K562 (cell line): ENCODE measurements at regions not wholly inside any gene's neighbourhood (a gene's known extent, or its start where the extent isn't known, plus 50 kb on each side); places are given as distances from the start of the nearest gene placed in this dataset.

Experiments
- ATAC-seq: fragments of 200-7000 bp; cut with Tn5 transposase; 3 replicates; pipeline ENCODE4 v1.9.1; 2020; ENCODE audit warnings: moderate library complexity
- BruUV-seq: library from RNA; stranded (reverse); fragments of 400-500 nt; replicated peaks from 2 replicates; lab custom pipeline; 2021; lab: Mats Ljungman, UMichigan
- CTCF ChIA-PET: fragments of 300-600 bp; formaldehyde crosslinking; extraction: SDS; loops from one replicate; lab custom pipeline; 2021; ENCODE audit warnings: low intra/inter-chr PET ratio; lab: Yijun Ruan, JAX
- POLR2A ChIA-PET: fragments of 300-600, 350-650 bp; sonication (Branson Sonifier 250); formaldehyde crosslinking; extraction: SDS; loops from one replicate; lab custom pipeline; 2021; ENCODE audit warnings: antibody characterized with exemption, inconsistent platforms; lab: Yijun Ruan, JAX
- DNase-seq, 4 experiments: peaks; one replicate each; pipeline versions ENCODE4 v3.0.0 to v3.0.0-alpha.2; 2011 to 2018; ENCODE audit warnings: low spot score in 3 of 4, mixed read lengths in 3 of 4; ENCODE audit errors: extremely low read depth in 1 of 4
- FAIRE-seq: peaks from 2 replicates; lab custom pipeline; 2011; peaks lifted over from hg19 to GRCh38; lab: Jason Lieb, UNC
- H2AFZ ChIP-seq: 2 replicates; pipeline ENCODE4 v1.6.0; 2011; ENCODE audit warnings: low read depth, low read length, control low read depth, inconsistent platforms
- H3K27ac ChIP-seq: fragments of 200-600 bp; 3 replicates; pipeline ENCODE4 v1.8.0; 2011; ENCODE audit warnings: low read depth, mild to moderate bottlenecking, control low read depth, inconsistent platforms, low read length, moderate library complexity, mixed read lengths; ENCODE audit errors: extremely low read depth
- H3K27me3 ChIP-seq, 2 experiments: fragments of 300-600 bp in 1 of 2; 2 replicates in 1 of 2; 3 replicates in 1 of 2; pipeline versions ENCODE4 v1.6.0 to v1.8.0; 2011; ENCODE audit warnings: inconsistent platforms in 2 of 2, low read length in 2 of 2, mild to moderate bottlenecking in 1 of 2, mixed read lengths in 1 of 2, moderate library complexity in 1 of 2; ENCODE audit not compliant: control insufficient read depth in 2 of 2, insufficient read depth in 2 of 2
- H3K36me3 ChIP-seq: fragments of 300-600 bp; 3 replicates; pipeline ENCODE4 v1.8.0; 2011; ENCODE audit warnings: mild to moderate bottlenecking, low read length, inconsistent platforms; ENCODE audit not compliant: control insufficient read depth, insufficient read depth
- H3K4me1 ChIP-seq, 2 experiments: fragments of 200-600 bp in 1 of 2; replicated peaks in 1 of 2; 2 replicates in 1 of 2; 3 replicates in 1 of 2; pipeline versions ENCODE4 v1.5.1 to v1.8.0; 2011; ENCODE audit warnings: inconsistent platforms in 2 of 2, low read length in 2 of 2, mild to moderate bottlenecking in 1 of 2, mixed read lengths in 1 of 2, moderate library complexity in 1 of 2; ENCODE audit not compliant: control insufficient read depth in 2 of 2, insufficient read depth in 2 of 2
- H3K4me2 ChIP-seq: 2 replicates; pipeline ENCODE4 v1.6.1; 2011; ENCODE audit warnings: low read length, control low read depth, inconsistent platforms, mixed read lengths; ENCODE audit not compliant: insufficient read depth
- H3K4me3 ChIP-seq: fragments of 200-600 bp; sonication (generic), shearing (Covaris generic); 2 replicates; pipeline ENCODE4 v1.5.1; 2016; ENCODE audit warnings: control low read depth, inconsistent platforms
- H3K79me2 ChIP-seq: fragments of 200-600 bp; 3 replicates; pipeline ENCODE4 v1.8.0; 2011; ENCODE audit warnings: low read length, inconsistent platforms; ENCODE audit not compliant: control insufficient read depth, insufficient read depth
- H3K9ac ChIP-seq, 2 experiments: 2 replicates each; pipeline versions ENCODE4 v1.6.0 to v1.6.1; 2011; ENCODE audit warnings: low read depth in 2 of 2, low read length in 2 of 2, control low read depth in 1 of 2, inconsistent platforms in 1 of 2, mild to moderate bottlenecking in 1 of 2, mixed read lengths in 1 of 2; ENCODE audit not compliant: insufficient read depth in 1 of 2
- H3K9me1 ChIP-seq: one replicate; pipeline ENCODE4 v1.6.0; 2011; ENCODE audit warnings: inconsistent platforms, mild to moderate bottlenecking, low read length, moderate library complexity; ENCODE audit not compliant: control insufficient read depth, insufficient read depth
- H3K9me3 ChIP-seq: replicated peaks from 2 replicates; pipeline ENCODE4 v1.5.1; 2011; ENCODE audit warnings: low read depth, low read length, inconsistent platforms; ENCODE audit not compliant: control insufficient read depth, insufficient read depth
- H4K20me1 ChIP-seq: replicated peaks from 2 replicates; pipeline ENCODE4 v1.6.1; 2011; ENCODE audit warnings: low read length, inconsistent platforms, mixed read lengths; ENCODE audit not compliant: control insufficient read depth, insufficient read depth
- ARNT ChIP-seq, 2 experiments: fragments of 450-650 bp; IDR thresholded peaks; 2 replicates each; pipeline ENCODE4 v1.6.1; 2016; ENCODE audit warnings: mild to moderate bottlenecking in 1 of 2
- CBFB ChIP-seq: sonication (generic); formaldehyde crosslinking; IDR thresholded peaks from 2 replicates; pipeline ENCODE4 v1.4.0; 2020; ENCODE audit warnings: mild to moderate bottlenecking, missing genetic modification reagents
- CCAR2 ChIP-seq: fragments of 200-400 bp; formaldehyde crosslinking; IDR thresholded peaks from 2 replicates; pipeline ENCODE4 v1.6.1; 2017; ENCODE audit warnings: mild to moderate bottlenecking, low read depth, low read length
- ESRRB ChIP-seq: fragments of 250-450 bp; sonication (Bioruptor Pico); IDR thresholded peaks from 2 replicates; pipeline ENCODE4 v1.5.0; 2020; ENCODE audit warnings: mild to moderate bottlenecking, moderate library complexity, borderline replicate concordance
- ETS2 ChIP-seq: IDR thresholded peaks from 2 replicates; pipeline ENCODE4 v1.6.1; 2016; ENCODE audit warnings: borderline replicate concordance, missing genetic modification characterization, mild to moderate bottlenecking, moderate library complexity, missing compliant biosample characterization; ENCODE audit not compliant: poor library complexity, severe bottlenecking
- HDAC8 ChIP-seq: fragments of 450-650 bp; IDR thresholded peaks from 2 replicates; pipeline ENCODE4 v1.6.1; 2016; ENCODE audit warnings: mild to moderate bottlenecking, missing genetic modification characterization, moderate library complexity, missing compliant biosample characterization
- HSF4 ChIP-seq: fragments of 250-450 bp; sonication (Bioruptor Pico); IDR thresholded peaks from 2 replicates; pipeline ENCODE4 v2.1.2; 2022; ENCODE audit warnings: mild to moderate bottlenecking, moderate library complexity, borderline replicate concordance
- KAT8 ChIP-seq: fragments of 450-650 bp; IDR thresholded peaks from 2 replicates; pipeline ENCODE4 v1.6.1; 2016; ENCODE audit warnings: low read depth, mild to moderate bottlenecking
- KLF6 ChIP-seq: fragments of 250-450 bp; sonication (Bioruptor Pico); IDR thresholded peaks from 2 replicates; pipeline ENCODE4 v1.4.0; 2020; ENCODE audit warnings: mild to moderate bottlenecking, moderate library complexity, borderline replicate concordance
- MAFK ChIP-seq: IDR thresholded peaks from 2 replicates; pipeline ENCODE4 v1.6.1; 2011; ENCODE audit warnings: low read length, improper control_type of control experiment
- NBN ChIP-seq: fragments of 450-650 bp; IDR thresholded peaks from 2 replicates; pipeline ENCODE4 v1.6.1; 2016; ENCODE audit warnings: low read depth, mild to moderate bottlenecking
- NCOR1 ChIP-seq: fragments of 450-650 bp; IDR thresholded peaks from 2 replicates; pipeline ENCODE4 v1.6.1; 2016; ENCODE audit warnings: mild to moderate bottlenecking, moderate library complexity
- PTTG1 ChIP-seq: fragments of 450-650 bp; IDR thresholded peaks from 2 replicates; pipeline ENCODE4 v1.6.1; 2016; ENCODE audit warnings: low read depth, mild to moderate bottlenecking, missing genetic modification characterization, missing compliant biosample characterization
- RBM39 ChIP-seq: fragments of 200-400 bp; formaldehyde crosslinking; optimal IDR thresholded peaks from 2 replicates; pipeline ENCODE3; 2018; ENCODE audit warnings: low read depth, low read length
- TAL1 ChIP-seq: fragments of 450-650 bp; IDR thresholded peaks from 2 replicates; pipeline ENCODE4 v1.6.1; 2016; ENCODE audit warnings: mild to moderate bottlenecking
- ZBTB8A ChIP-seq: fragments of 450-650 bp; IDR thresholded peaks from 2 replicates; pipeline ENCODE4 v1.6.1; 2018; ENCODE audit warnings: mild to moderate bottlenecking, moderate library complexity; ENCODE audit not compliant: partially characterized antibody
- ZNF197 ChIP-seq: fragments of 200-800 bp; sonication (Bioruptor generic); IDR thresholded peaks from 2 replicates; pipeline ENCODE4 v1.6.1; 2016; ENCODE audit warnings: low read depth, missing genetic modification characterization, missing compliant biosample characterization
- ZNF212 ChIP-seq: fragments of 450-650 bp; formaldehyde crosslinking; IDR thresholded peaks from 2 replicates; pipeline ENCODE4 v1.4.0; 2020; ENCODE audit warnings: mild to moderate bottlenecking
- ZNF398 ChIP-seq: fragments of 250-450 bp; sonication (Bioruptor Pico); IDR thresholded peaks from 2 replicates; pipeline ENCODE4 v1.8.0; 2021; ENCODE audit warnings: moderate library complexity, mild to moderate bottlenecking, inconsistent platforms
- WGBS: fragments of 100-300 bp; shearing (Covaris generic); methylation state at CpG from one replicate; pipeline ENCODE4 v1.1.6; 2016; ENCODE audit warnings: low coverage, mixed read lengths; ENCODE audit not compliant: insufficient coverage; ENCODE audit errors: missing lambda C conversion rate; 5-methylcytosine and 5-hydroxymethylcytosine counted together
- in situ Hi-C: fragments of 300-500 bp; cut with MboI; formaldehyde crosslinking; loops from 4 replicates; pipeline ENCODE4 v1.15.0; 2018; ENCODE audit warnings: inconsistent platforms, mixed read lengths
- intact Hi-C: fragments of 100-400 bp; cut with micrococcal nuclease; formaldehyde crosslinking; loops from 2 replicates; pipeline ENCODE4 v1.14.2; 2022

- Histone ChIP-seq H2AFZ (no peak overlapping the region), H3K4me3 (no peak overlapping the region), H3K4me2 (no peak overlapping the region), H3K27ac (no peak overlapping the region), H4K20me1 (no peaks in the 10 kb centered on the region), H3K4me1 (no peaks in the 10 kb centered on the region), H3K9me1 (no peaks in the 10 kb centered on the region), H3K9me3 (no peaks in the 10 kb centered on the region), H3K79me2 (no peaks in the 10 kb centered on the region), H3K36me3 (no peaks in the 10 kb centered on the region), H3K9ac (no peak overlapping the region), H3K27me3 (no peaks in the 10 kb centered on the region)
- CTCF ChIA-PET, result no interaction called here
- no peak for DNase-seq
- intact Hi-C loops (no loop called here), in situ Hi-C loops (no loop called here)
- WGBS, result 0% methylated on average over 9 of the region's 9 CpGs
- FAIRE-seq, result no peak
- TF ChIP-seq ESRRB, result no peak
- TF ChIP-seq PTTG1 (tag), result no peak
- TF ChIP-seq HDAC8 (tag), result no peak
- TF ChIP-seq ARNT (IDR thresholded peaks at IDR 0.05), result no peak
- TF ChIP-seq ETS2 (tag), result no peak
- TF ChIP-seq NCOR1, result no peak
- TF ChIP-seq HSF4 (CRISPR knock-in tag), result no peak
- TF ChIP-seq NBN, result no peak
- no peak for TF ChIP-seq MAFK
- TF ChIP-seq TAL1, result no peak
- no peak for TF ChIP-seq ZBTB8A
- no peak for TF ChIP-seq CCAR2
- no peak for TF ChIP-seq ZNF398 (CRISPR knock-in tag)
- no peak for TF ChIP-seq KAT8
- TF ChIP-seq ZNF212 (CRISPR knock-in tag), result no peak
- TF ChIP-seq ZNF197, result no peak
- no peak for TF ChIP-seq KLF6
- TF ChIP-seq RBM39, result no peak
- TF ChIP-seq CBFB (CRISPR knock-in tag), result no peak
- ATAC-seq, result no peak
- POLR2A ChIA-PET, result no interaction called here
- no TSS peak for BruUV-seq
These were observed 83.2 kb upstream of the ZNF479 start for GRCh38 chr7:57215423-57215822.
